ENCODE measurements at regions not wholly inside any gene's neighbourhood (a gene's known extent, or its start where the extent isn't known, plus 50 kb on each side); places are given as distances from the start of the nearest gene placed in this dataset.

DNA sequence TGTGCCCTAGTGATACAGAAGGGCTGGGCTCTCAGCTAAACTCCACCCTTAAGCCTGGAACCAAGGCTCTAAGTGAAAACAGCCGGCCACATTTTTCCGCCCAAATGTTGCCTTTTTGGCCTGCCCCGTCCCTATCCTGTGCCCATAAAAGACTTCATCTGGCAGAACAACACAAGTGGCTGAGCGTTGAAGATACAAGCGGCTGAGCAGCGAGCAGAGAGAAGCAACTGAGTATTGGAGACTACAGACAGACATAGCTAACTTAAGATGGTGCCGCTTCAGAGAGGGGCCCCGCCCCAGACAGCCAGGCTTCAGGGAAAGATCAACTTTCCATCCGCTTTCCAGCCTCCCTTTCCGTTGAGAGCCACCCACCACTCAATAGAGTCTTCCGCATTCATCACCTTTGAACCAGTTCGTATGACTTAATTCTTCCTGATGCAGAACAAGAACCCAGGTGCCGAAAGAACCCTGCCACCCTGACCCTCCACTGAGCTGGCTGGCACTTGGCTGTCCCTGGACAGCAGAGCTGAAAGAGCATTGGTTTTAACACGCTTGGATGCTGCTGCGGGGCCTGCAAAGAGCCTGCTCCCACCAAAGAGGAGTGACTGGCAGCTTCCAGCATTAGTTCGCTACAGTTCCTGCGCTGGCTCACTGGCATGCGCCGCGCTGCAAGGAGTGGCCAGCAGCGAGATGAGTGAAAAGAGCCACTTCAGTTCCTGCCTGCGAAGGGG is 853.2 kb upstream of the INTU start:
- no peak for DNase-seq (ENCODE audit: low read depth)
- TF ChIP-seq, protein P1, sequence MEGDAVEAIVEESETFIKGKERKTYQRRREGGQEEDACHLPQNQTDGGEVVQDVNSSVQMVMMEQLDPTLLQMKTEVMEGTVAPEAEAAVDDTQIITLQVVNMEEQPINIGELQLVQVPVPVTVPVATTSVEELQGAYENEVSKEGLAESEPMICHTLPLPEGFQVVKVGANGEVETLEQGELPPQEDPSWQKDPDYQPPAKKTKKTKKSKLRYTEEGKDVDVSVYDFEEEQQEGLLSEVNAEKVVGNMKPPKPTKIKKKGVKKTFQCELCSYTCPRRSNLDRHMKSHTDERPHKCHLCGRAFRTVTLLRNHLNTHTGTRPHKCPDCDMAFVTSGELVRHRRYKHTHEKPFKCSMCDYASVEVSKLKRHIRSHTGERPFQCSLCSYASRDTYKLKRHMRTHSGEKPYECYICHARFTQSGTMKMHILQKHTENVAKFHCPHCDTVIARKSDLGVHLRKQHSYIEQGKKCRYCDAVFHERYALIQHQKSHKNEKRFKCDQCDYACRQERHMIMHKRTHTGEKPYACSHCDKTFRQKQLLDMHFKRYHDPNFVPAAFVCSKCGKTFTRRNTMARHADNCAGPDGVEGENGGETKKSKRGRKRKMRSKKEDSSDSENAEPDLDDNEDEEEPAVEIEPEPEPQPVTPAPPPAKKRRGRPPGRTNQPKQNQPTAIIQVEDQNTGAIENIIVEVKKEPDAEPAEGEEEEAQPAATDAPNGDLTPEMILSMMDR (IDR thresholded peaks at IDR 0.05; ENCODE audit: insufficient read depth, low read depth, low read length): no peak
- H3K4me3 ChIP-seq (ENCODE audit: low read depth, low read length): peak overlapping the region; percentile 31

DNA sequence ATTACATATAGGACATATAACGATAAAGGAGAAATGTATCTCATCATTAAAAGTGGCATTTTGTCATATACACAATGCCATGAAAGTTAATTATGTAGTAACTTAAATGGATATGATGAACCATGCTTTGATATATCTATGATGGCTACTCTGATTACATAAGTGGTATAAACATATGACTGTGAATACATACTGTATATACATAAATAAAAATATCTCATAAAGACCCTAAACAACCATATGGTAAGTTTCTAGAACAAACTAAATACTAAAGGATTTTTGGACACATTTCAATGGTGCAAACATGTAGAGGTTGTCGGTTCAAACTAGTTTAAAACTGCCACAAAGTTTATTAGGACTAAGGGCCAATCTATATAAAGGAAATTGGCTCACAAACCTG is 849.6 kb upstream of the INTU start:
- no peak for DNase-seq (ENCODE audit: low read depth)
- no peak overlapping the region for H3K4me3 ChIP-seq (ENCODE audit: low read depth, low read length)
- TF ChIP-seq, protein P1 (IDR thresholded peaks at IDR 0.05; ENCODE audit: insufficient read depth, low read depth, low read length): no peak

DNA sequence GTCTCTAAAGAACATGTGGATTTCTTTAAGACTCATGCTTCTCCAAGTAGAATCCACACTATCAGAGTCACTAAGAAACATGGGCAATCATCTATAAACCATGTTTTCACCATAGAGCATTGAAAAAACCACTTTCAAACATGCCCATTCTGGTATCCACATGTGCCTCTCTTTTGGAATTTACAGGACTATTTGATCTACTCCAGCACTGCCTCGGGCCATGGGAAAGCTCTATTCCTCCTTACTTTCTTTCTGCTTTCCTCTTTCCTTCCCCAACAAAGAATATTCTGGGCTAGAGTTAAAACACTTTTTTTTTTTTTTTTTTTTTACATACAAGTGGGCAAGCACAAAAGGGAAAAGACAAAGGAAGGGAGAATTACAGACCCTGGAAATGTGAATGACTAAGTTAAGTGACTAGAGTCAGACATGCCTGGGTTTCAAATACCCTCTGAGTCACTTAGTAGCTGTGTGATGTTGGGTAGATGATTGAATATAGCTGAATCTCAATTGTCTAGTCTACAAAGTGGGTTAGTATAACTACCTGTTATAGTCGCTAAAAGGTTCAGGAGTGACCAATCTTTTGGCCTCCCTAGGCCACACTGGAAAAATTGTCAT is 847.7 kb upstream of the INTU start:
- no peak overlapping the region for H3K4me3 ChIP-seq (ENCODE audit: low read depth, low read length)
- TF ChIP-seq, protein P1 (IDR thresholded peaks at IDR 0.05; ENCODE audit: insufficient read depth, low read depth, low read length): no peak
- DNase-seq (ENCODE audit: low read depth): no peak

DNA sequence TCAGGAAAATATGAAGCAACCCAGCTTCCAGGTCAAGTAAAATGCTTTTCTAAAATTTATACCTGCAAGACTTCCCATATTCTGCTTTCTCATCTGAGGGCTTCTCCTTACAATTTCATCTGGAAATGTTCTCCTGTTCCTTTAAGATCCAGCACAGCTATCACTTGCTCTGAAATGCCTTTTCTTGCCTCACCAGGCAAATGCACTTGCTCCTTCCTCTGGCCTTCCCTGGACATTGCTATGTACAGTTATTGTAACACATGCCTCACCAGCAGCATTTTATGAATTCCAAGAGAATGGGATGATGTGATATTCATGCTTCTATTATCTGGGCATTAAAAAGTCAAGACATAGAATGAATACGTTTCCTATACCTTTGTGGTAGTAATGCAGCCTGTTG is 842.1 kb upstream of the INTU start:
- no peak overlapping the region for H3K4me3 ChIP-seq (ENCODE audit: low read depth, low read length)
- TF ChIP-seq, protein P1 (IDR thresholded peaks at IDR 0.05; ENCODE audit: insufficient read depth, low read depth, low read length): no peak
- no peak for DNase-seq (ENCODE audit: low read depth)

DNA sequence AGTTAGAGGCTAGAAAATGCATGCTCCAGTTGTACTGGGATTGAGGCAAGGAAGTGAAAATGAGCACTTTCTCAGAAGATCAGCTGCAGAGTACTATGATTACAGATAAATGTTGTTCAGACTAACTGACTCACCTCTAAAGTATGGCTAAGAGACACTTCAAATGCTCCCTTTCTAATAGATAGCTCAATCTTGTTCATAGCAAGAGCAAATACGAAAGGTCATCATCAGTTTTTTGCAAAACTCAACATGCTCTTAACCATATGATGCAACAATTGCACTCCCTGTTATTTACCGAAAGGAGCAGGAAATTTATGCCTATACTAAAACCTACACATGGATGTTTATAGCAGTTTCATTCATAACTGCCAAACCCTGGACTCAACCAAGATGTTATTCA is 838.4 kb upstream of the INTU start:
- DNase-seq (ENCODE audit: low read depth): peak; percentile 79
- no peak overlapping the region for H3K4me3 ChIP-seq (ENCODE audit: low read depth, low read length)
- TF ChIP-seq, protein P1 (IDR thresholded peaks at IDR 0.05; ENCODE audit: insufficient read depth, low read depth, low read length): no peak

DNA sequence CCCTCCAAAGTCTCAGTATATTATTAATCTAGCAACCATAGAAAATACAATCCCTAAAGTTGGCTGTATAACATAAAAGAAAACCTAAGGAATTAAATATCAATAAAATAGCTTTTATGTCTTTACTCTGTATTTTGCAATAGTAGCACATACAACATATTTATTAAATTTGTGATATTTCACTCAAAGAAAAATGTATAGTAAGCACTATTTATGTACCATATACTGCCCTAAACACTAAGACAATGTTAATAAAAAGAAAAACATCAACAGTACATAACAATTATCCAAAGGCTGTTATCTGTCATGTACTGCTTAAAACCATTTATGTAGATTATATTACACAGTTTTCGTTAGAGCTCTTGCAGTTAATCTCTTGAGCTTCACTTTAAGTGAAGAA is 834.5 kb upstream of the INTU start:
- no peak for DNase-seq (ENCODE audit: low read depth)
- no peak overlapping the region for H3K4me3 ChIP-seq (ENCODE audit: low read depth, low read length)
- TF ChIP-seq, protein P1 (IDR thresholded peaks at IDR 0.05; ENCODE audit: insufficient read depth, low read depth, low read length): no peak

Data from fibroblast of villous mesenchyme (primary cell).